GM12892 (cell line): ENCODE measurements at regions not wholly inside any gene's neighbourhood (a gene's known extent, or its start where the extent isn't known, plus 50 kb on each side); places are given as distances from the start of the nearest gene placed in this dataset.

ENCODE experiments used
- POLR2A ChIP-seq: IDR thresholded peaks from 2 replicates; pipeline ENCODE4 v1.6.1; 2011; ENCODE audit warnings: low read depth, low read length, control low read depth
- POLR2AphosphoS5 ChIP-seq: IDR thresholded peaks from 2 replicates; pipeline ENCODE4 v1.6.1; 2011; ENCODE audit warnings: low read depth, low read length, control low read depth
- TAF1 ChIP-seq: IDR thresholded peaks from 2 replicates; pipeline ENCODE4 v1.6.1; 2011; ENCODE audit warnings: low read depth, mild to moderate bottlenecking, control low read depth, low read length, borderline replicate concordance

- TF ChIP-seq TAF1, result no peak
- no peak for TF ChIP-seq POLR2A
- TF ChIP-seq POLR2AphosphoS5, result no peak
These were observed 195.2 kb downstream of the MTCL1 start for GRCh38 chr18:8900552-8900951.
